ENCODE measurements at regions not wholly inside any gene's neighbourhood (a gene's known extent, or its start where the extent isn't known, plus 50 kb on each side); places are given as distances from the start of the nearest gene placed in this dataset.

GRCh38 chr2:41706286-41706685 is 341.5 kb upstream of the PKDCC start:
- TF ChIP-seq CTCF (conservative IDR thresholded peaks at IDR 0.05) = no peak
- no peak overlapping the region for H3K27ac ChIP-seq

- no peak overlapping the region for H3K27ac ChIP-seq
- TF ChIP-seq CTCF (conservative IDR thresholded peaks at IDR 0.05) = no peak
Observed at GRCh38 chr2:41707790-41708451, 339.9 kb upstream of the PKDCC start.

- TF ChIP-seq CTCF (conservative IDR thresholded peaks at IDR 0.05) = no peak
- peak overlapping the region; percentile 32; the same call in 1 of the 2 replicates for H3K27ac ChIP-seq
Observed at GRCh38 chr2:41709702-41710599, 337.9 kb upstream of the PKDCC start.

GRCh38 chr2:41710944-41711343 is 336.9 kb upstream of the PKDCC start:
- no peak overlapping the region for H3K27ac ChIP-seq
- TF ChIP-seq CTCF (conservative IDR thresholded peaks at IDR 0.05) = no peak

- H3K27ac ChIP-seq = no peak overlapping the region
- no peak for TF ChIP-seq CTCF (conservative IDR thresholded peaks at IDR 0.05)
Observed at GRCh38 chr2:41711736-41712135, 336.1 kb upstream of the PKDCC start.

GRCh38 chr2:41716497-41716896 is 331.3 kb upstream of the PKDCC start:
- H3K27ac ChIP-seq = no peak overlapping the region
- no peak for TF ChIP-seq CTCF (conservative IDR thresholded peaks at IDR 0.05)

GRCh38 chr2:41717839-41718238 is 330.0 kb upstream of the PKDCC start:
- no peak overlapping the region for H3K27ac ChIP-seq
- no peak for TF ChIP-seq CTCF (conservative IDR thresholded peaks at IDR 0.05)

All from VCaP (cell line).